PC-3 (cell line): ENCODE measurements at regions not wholly inside any gene's neighbourhood (a gene's known extent, or its start where the extent isn't known, plus 50 kb on each side); places are given as distances from the start of the nearest gene placed in this dataset.

Experiments used
- ATAC-seq: fragments of 200-7000 bp; cut with Tn5 transposase; 2 replicates; pipeline ENCODE4 v1.9.1; 2020; ENCODE audit warnings: mild to moderate bottlenecking, moderate library complexity
- BruUV-seq: library from RNA; stranded (reverse); fragments of 400-500 nt; replicated peaks from 2 replicates; lab custom pipeline; 2021; lab: Mats Ljungman, UMichigan
- CTCF ChIA-PET: fragments of 300-600 bp; sonication (Branson Sonifier 250); formaldehyde crosslinking; loops from one replicate; lab custom pipeline; 2022; ENCODE audit warnings: antibody characterized with exemption; lab: Charles Lee
- POLR2A ChIA-PET: fragments of 300-600 bp; sonication (Branson Sonifier 250); formaldehyde crosslinking; loops from one replicate; lab custom pipeline; 2022; ENCODE audit warnings: antibody characterized with exemption; ENCODE audit not compliant: unreplicated experiment; lab: Charles Lee
- DNase-seq: peaks from one replicate; pipeline ENCODE4 v3.0.0-alpha.2; 2015
- H2AFZ ChIP-seq: fragments of 300-600 bp; sonication (generic); 2 replicates; pipeline ENCODE4 v1.6.0; 2016; ENCODE audit warnings: antibody characterized with exemption, low read length
- H3F3A ChIP-seq: fragments of 300-600 bp; sonication (generic); one replicate; pipeline ENCODE4 v1.6.0; 2017; ENCODE audit warnings: antibody characterized with exemption, low read length, control low read depth, mild to moderate bottlenecking; ENCODE audit not compliant: unreplicated experiment
- H3K27ac ChIP-seq: fragments of 300-600 bp; sonication (generic); 2 replicates; pipeline ENCODE4 v1.5.1; 2016; ENCODE audit warnings: mild to moderate bottlenecking, low read length
- H3K27me3 ChIP-seq: fragments of 300-600 bp; sonication (generic); 2 replicates; pipeline ENCODE4 v1.6.1; 2016; ENCODE audit warnings: low read length, mixed read lengths
- H3K36me3 ChIP-seq: fragments of 300-600 bp; sonication (generic); 2 replicates; pipeline ENCODE4 v1.6.1; 2016; ENCODE audit warnings: low read depth, mixed run types, low read length, mixed read lengths
- H3K4me1 ChIP-seq: fragments of 300-600 bp; sonication (generic); 2 replicates; pipeline ENCODE4 v1.5.1; 2016; ENCODE audit warnings: low read length; ENCODE audit not compliant: insufficient read depth
- H3K4me2 ChIP-seq: fragments of 300-600 bp; sonication (generic); 2 replicates; pipeline ENCODE4 v1.6.0; 2016; ENCODE audit warnings: low read length
- H3K4me3 ChIP-seq: fragments of 300-600 bp; sonication (generic); 2 replicates; pipeline ENCODE4 v1.5.1; 2016; ENCODE audit warnings: mild to moderate bottlenecking, low read length, mixed read lengths
- H3K79me2 ChIP-seq: fragments of 300-600 bp; sonication (generic); 2 replicates; pipeline ENCODE4 v1.6.1; 2017; ENCODE audit warnings: low read length, mixed read lengths
- H3K9ac ChIP-seq: fragments of 300-600 bp; sonication (generic); 2 replicates; pipeline ENCODE4 v1.6.0; 2016; ENCODE audit warnings: mild to moderate bottlenecking, low read length
- H3K9me2 ChIP-seq: fragments of 300-600 bp; sonication (generic); replicated peaks from 2 replicates; pipeline ENCODE4 v1.6.1; 2016; ENCODE audit warnings: mixed run types, low read length, mixed read lengths
- H3K9me3 ChIP-seq: fragments of 300-600 bp; sonication (generic); 2 replicates; pipeline ENCODE4 v1.6.1; 2016; ENCODE audit warnings: low read length, mixed read lengths
- H4K20me1 ChIP-seq: fragments of 300-600 bp; sonication (generic); 2 replicates; pipeline ENCODE4 v1.6.1; 2016; ENCODE audit warnings: low read length, mixed read lengths
- CTCF ChIP-seq: fragments of 300-600 bp; sonication (generic); conservative IDR thresholded peaks from 2 replicates; pipeline ENCODE4 v1.5.1; 2017; ENCODE audit warnings: antibody characterized with exemption, low read depth, mild to moderate bottlenecking, low read length
- EZH2 ChIP-seq: fragments of 300-600 bp; sonication (generic); IDR thresholded peaks from one replicate; pipeline ENCODE4 v1.6.1; 2017; ENCODE audit warnings: antibody characterized with exemption, mild to moderate bottlenecking, low read length; ENCODE audit not compliant: unreplicated experiment
- EZH2phosphoT487 ChIP-seq: fragments of 300-600 bp; sonication (generic); IDR thresholded peaks from 2 replicates; pipeline ENCODE4 v1.6.1; 2018; ENCODE audit warnings: mild to moderate bottlenecking, antibody characterized with exemption, low read length, borderline replicate concordance
- intact Hi-C: fragments of 100-400 bp; cut with micrococcal nuclease; formaldehyde crosslinking; loops from 2 replicates; pipeline ENCODE4 v1.9.0; 2023

- ATAC-seq (no peak), DNase-seq (no peak)
- Histone ChIP-seq H3K27ac (no peak overlapping the region), H3F3A (no peaks in the 10 kb centered on the region), H3K27me3 (peaks cover 23% of the 10 kb centered on the region), H3K9me3 (0 out of 2 replicates have a peak, but pooled peaks cover under 1% of the 10 kb centered on the region), H3K79me2 (no peaks in the 10 kb centered on the region), H3K4me3 (no peak overlapping the region), H3K4me1 (no peaks in the 10 kb centered on the region), H3K9me2 (no peaks in the 10 kb centered on the region), H3K36me3 (no peaks in the 10 kb centered on the region), H3K4me2 (no peak overlapping the region), H2AFZ (no peak overlapping the region), H4K20me1 (no peaks in the 10 kb centered on the region), H3K9ac (no peak overlapping the region)
- BruUV-seq: no TSS peak
- ChIA-PET POLR2A (no interaction called here), CTCF (no interaction called here)
- TF ChIP-seq EZH2phosphoT487: no peak
- TF ChIP-seq CTCF: no peak
- TF ChIP-seq EZH2: no peak
- intact Hi-C loops: no loop called here
Measured at GRCh38 chr15:95043933-95044313, 812.6 kb downstream of the MCTP2 start.

- H3K4me2 ChIP-seq: no peak overlapping the region
- no TSS peak for BruUV-seq
- no peaks in the 10 kb centered on the region for H3K79me2 ChIP-seq
- DNase-seq: no peak
- H3K4me1 ChIP-seq: no peaks in the 10 kb centered on the region
- no peaks in the 10 kb centered on the region for H4K20me1 ChIP-seq
- H3K36me3 ChIP-seq: no peaks in the 10 kb centered on the region
- no peak overlapping the region for H3K4me3 ChIP-seq
- H3F3A ChIP-seq: no peaks in the 10 kb centered on the region
- CTCF ChIA-PET: no interaction called here
- H3K9me3 ChIP-seq: 0 out of 2 replicates have a peak, but pooled peaks cover 4% of the 10 kb centered on the region
- H3K9ac ChIP-seq: no peak overlapping the region
- no peak for TF ChIP-seq EZH2
- no peak for TF ChIP-seq EZH2phosphoT487
- no peak for TF ChIP-seq CTCF
- POLR2A ChIA-PET: no interaction called here
- ATAC-seq: no peak
- H2AFZ ChIP-seq: no peak overlapping the region
- H3K9me2 ChIP-seq: no peaks in the 10 kb centered on the region
- no peak overlapping the region for H3K27ac ChIP-seq
- peaks cover 23% of the 10 kb centered on the region for H3K27me3 ChIP-seq
- intact Hi-C loops: no loop called here
Measured at GRCh38 chr15:95044745-95045417, 813.5 kb downstream of the MCTP2 start.

GRCh38 chr15:95051861-95052260 lies 820.5 kb downstream of the MCTP2 start:
- TF ChIP-seq EZH2: no peak
- POLR2A ChIA-PET: no interaction called here
- DNase-seq (no peak), ATAC-seq (no peak)
- Histone ChIP-seq H3K9me3 (0 out of 2 replicates have a peak, but pooled peaks cover 4% of the 10 kb centered on the region), H3K4me1 (no peaks in the 10 kb centered on the region), H3K27me3 (no peaks in the 10 kb centered on the region), H3K4me2 (no peak overlapping the region), H4K20me1 (no peaks in the 10 kb centered on the region), H3K9ac (no peak overlapping the region), H3K79me2 (no peaks in the 10 kb centered on the region), H2AFZ (no peak overlapping the region), H3K4me3 (no peak overlapping the region), H3K36me3 (no peaks in the 10 kb centered on the region), H3F3A (no peaks in the 10 kb centered on the region), H3K27ac (no peak overlapping the region), H3K9me2 (no peaks in the 10 kb centered on the region)
- intact Hi-C loops: no loop called here
- no TSS peak for BruUV-seq
- CTCF ChIA-PET: no interaction called here
